HG03442 (cell line): ENCODE measurements at regions not wholly inside any gene's neighbourhood (a gene's known extent, or its start where the extent isn't known, plus 50 kb on each side); places are given as distances from the start of the nearest gene placed in this dataset.
"Not testable (repeated sequence)": the region's sequence is repeated elsewhere in the genome, so short reads cannot be mapped to it uniquely, and the experiment has no call there.

Source experiments
- ATAC-seq: cut with Tn5 transposase; IDR thresholded peaks from one replicate; pipeline ENCODE4 v1.9.1; 2021; ENCODE audit warnings: mild to moderate bottlenecking, moderate library complexity; ENCODE audit not compliant: unreplicated experiment

DNA sequence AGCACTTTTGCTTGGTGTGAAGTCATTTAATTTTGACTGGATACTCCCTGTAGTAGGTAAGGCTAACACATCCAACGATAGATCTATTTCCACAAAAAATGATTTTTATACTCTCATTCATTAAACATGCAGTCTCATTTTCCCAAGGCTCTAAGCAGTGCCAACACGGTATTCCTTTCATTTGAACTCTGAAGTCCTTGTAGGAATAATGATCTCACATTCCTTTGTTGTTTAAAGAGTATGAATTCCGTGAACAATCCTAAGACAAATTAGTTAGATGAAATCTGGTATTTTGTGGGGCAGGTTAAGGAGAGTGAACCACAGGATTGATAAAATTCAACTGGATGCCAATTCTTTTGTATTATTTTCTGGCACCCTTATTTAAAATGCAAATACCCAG lies 66.6 kb downstream of the LACC1 start:
- no peak for ATAC-seq

DNA sequence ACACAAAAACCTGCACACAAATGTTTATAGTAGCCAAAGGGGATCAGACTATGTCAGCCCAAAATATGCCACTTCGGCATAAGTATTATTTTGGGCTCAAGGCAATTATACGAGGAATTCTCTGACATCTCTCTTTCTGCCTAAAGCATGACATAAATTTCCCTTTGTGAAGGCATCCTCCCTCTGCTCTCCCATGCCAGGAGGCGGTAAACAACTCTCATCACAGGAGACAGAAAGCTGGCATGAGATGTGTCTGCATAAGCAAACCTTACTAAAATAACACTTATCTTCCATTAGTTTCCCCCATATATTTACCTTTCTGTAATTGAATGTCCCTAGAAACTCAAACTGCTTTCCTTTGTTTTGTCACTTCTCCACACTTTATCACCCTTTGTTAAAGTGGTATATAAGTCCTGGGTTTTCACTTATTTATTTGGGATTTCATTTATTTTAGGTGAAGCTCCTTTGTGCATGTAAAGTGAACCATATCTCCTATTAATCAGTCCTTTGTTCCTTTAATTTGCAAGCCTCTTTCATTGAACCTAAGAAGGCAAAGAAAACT lies 68.3 kb downstream of the LACC1 start:
- no peak for ATAC-seq

- ATAC-seq, result no peak
Observed at GRCh38 chr13:43953370-43953769, 73.7 kb downstream of the LACC1 start.

GRCh38 chr13:43956975-43957374 lies 77.3 kb downstream of the LACC1 start:
- not testable (repeated sequence) for ATAC-seq

GRCh38 chr13:43959291-43959690 lies 79.6 kb downstream of the LACC1 start:
- no peak for ATAC-seq

DNA sequence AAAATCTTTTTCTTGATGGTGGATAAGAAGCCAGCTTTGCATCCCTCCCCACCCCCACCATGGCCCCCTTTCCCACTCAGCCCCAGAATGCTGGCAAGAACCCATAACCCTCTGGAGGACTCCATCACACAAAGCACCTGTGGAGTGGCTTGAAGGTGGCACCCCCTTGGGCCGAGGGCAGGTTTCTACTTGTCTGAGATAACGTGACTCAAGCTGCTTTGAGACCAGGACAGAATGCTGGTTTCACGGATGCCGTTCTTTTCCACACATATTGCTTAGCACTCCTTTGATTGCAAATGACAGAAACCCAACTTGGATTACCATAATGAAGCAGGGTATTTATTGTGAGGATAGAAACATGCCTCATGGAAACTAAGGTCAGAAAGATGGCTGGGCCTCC lies 82.2 kb downstream of the LACC1 start:
- no peak for ATAC-seq

- no peak for ATAC-seq
Observed at GRCh38 chr13:43963726-43964125, 84.0 kb downstream of the LACC1 start.

- ATAC-seq, result no peak
Observed at GRCh38 chr13:43964698-43965458, 85.2 kb downstream of the LACC1 start.

GRCh38 chr13:43965459-43965845 lies 85.7 kb downstream of the LACC1 start:
- ATAC-seq, result no peak

- not testable (repeated sequence) for ATAC-seq
Observed at GRCh38 chr13:43968251-43968942, 88.7 kb downstream of the LACC1 start.

DNA sequence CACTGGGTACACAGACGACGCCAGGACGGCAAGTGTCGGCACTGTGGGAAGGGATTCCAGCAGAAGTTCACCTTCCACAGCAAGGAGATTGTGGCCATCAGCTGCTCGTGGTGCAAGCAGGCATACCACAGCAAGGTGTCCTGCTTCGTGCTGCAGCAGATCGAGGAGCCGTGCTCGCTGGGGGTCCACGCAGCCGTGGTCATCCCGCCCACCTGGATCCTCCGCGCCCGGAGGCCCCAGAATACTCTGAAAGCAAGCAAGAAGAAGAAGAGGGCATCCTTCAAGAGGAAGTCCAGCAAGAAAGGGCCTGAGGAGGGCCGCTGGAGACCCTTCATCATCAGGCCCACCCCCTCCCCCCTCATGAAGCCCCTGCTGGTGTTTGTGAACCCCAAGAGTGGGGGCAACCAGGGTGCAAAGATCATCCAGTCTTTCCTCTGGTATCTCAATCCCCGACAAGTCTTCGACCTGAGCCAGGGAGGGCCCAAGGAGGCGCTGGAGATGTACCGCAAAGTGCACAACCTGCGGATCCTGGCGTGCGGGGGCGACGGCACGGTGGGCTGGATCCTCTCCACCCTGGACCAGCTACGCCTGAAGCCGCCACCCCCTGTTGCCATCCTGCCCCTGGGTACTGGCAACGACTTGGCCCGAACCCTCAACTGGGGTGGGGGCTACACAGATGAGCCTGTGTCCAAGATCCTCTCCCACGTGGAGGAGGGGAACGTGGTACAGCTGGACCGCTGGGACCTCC lies 89.4 kb downstream of the LACC1 start:
- ATAC-seq, result not testable (repeated sequence)

DNA sequence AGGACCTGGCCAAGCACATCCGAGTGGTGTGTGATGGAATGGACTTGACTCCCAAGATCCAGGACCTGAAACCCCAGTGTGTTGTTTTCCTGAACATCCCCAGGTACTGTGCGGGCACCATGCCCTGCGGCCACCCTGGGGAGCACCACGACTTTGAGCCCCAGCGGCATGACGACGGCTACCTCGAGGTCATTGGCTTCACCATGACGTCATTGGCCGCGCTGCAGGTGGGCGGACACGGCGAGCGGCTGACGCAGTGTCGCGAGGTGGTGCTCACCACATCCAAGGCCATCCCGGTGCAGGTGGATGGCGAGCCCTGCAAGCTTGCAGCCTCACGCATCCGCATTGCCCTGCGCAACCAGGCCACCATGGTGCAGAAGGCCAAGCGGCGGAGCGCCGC lies 90.2 kb downstream of the LACC1 start:
- not testable (repeated sequence) for ATAC-seq

- not testable (repeated sequence) for ATAC-seq
Observed at GRCh38 chr13:43970520-43971242, 91.0 kb downstream of the LACC1 start.

DNA sequence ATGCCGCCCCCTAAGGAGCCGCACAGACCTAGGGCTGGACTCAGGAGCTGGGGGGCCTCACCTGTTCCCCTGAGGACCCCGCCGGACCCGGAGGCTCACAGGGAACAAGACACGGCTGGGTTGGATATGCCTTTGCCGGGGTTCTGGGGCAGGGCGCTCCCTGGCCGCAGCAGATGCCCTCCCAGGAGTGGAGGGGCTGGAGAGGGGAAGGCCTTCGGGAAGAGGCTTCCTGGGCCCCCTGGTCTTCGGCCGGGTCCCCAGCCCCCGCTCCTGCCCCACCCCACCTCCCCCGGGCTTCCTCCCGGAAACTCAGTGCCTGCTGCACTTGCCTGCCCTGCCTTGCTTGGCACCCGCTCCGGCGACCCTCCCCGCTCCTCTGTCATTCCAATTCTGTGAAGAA lies 91.6 kb downstream of the LACC1 start:
- ATAC-seq, result not testable (repeated sequence)

DNA sequence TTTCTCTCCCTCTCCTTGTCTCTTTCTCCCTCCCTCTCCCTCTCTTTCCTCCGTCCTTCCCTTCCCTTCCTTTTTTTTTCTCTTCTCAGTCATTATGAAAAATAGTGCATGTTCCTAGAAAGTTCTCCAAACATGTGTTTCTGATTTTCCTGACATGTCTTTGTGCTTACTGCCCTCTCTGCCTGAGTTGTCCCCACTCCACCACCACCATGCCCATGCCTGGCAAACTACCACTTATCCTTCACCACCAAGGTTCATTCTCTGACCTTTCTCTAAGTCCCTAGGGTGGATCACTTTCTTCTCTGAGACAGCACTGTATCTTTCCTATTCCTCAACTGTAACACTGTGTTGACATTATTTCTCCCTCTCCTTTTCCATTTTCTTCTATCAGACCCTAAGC lies 98.2 kb downstream of the LACC1 start:
- ATAC-seq, result no peak

DNA sequence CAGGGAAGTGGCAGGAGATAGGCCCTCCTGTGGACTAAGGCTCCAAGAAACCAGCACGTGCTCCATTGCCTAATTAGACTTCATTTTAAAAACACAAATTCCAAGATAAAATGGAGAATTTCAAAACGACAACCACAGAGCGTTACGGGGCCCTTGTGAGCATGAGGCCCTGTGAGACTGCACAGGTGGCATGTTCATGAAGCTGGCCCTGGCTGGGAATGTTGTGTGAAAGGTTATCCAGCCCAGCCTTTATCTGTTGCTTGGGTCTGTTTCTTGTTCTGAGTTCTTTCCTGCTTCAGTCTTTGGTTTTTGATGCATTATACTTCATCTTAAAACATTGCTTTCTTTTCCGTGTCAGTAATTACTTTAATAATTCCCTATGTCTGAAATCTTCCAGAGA lies 99.0 kb downstream of the LACC1 start:
- ATAC-seq, result no peak

DNA sequence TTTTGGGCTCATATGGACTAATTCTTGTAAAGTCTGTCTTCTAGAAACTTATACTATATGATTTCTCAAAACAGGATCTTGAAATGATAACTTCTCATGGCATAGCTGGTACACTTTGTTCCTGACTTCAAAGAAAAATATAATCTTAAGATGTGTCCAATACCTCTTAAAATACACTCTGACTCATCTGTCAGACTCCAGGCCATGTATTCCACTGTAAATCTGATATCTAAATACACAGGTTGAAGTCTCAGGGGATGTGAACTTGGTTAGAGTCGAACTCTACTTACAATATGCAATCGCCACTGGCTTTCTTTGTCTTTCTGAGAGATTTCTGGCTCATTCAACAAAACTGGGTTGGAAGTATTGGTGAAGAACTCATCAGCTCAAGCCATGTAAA lies 99.8 kb downstream of the LACC1 start:
- no peak for ATAC-seq

- ATAC-seq, result no peak
Observed at GRCh38 chr13:43980587-43980986, 100.9 kb downstream of the LACC1 start.

- no peak for ATAC-seq
Observed at GRCh38 chr13:43981091-43981490, 101.4 kb downstream of the LACC1 start.

GRCh38 chr13:43981512-43982301 lies 102.0 kb downstream of the LACC1 start:
- no peak for ATAC-seq
